SK-MEL-5 (cell line): ENCODE measurements at regions not wholly inside any gene's neighbourhood (a gene's known extent, or its start where the extent isn't known, plus 50 kb on each side); places are given as distances from the start of the nearest gene placed in this dataset.
A peak's percentile ranks its signal among the peaks of the same experiment; 100 is the strongest.

Experiments used
- DNase-seq: peaks from one replicate; pipeline ENCODE4 v3.0.0-alpha.2; 2016; ENCODE audit warnings: low read depth, low spot score
- in situ Hi-C: cut with HindIII; loops from 2 replicates; pipeline ENCODE4 v1.10.0; 2016; ENCODE audit warnings: low sequenced_read_pairs, high pct_unique_total_duplicates, low pct_unique_long_range_greater_than_20kb

DNA sequence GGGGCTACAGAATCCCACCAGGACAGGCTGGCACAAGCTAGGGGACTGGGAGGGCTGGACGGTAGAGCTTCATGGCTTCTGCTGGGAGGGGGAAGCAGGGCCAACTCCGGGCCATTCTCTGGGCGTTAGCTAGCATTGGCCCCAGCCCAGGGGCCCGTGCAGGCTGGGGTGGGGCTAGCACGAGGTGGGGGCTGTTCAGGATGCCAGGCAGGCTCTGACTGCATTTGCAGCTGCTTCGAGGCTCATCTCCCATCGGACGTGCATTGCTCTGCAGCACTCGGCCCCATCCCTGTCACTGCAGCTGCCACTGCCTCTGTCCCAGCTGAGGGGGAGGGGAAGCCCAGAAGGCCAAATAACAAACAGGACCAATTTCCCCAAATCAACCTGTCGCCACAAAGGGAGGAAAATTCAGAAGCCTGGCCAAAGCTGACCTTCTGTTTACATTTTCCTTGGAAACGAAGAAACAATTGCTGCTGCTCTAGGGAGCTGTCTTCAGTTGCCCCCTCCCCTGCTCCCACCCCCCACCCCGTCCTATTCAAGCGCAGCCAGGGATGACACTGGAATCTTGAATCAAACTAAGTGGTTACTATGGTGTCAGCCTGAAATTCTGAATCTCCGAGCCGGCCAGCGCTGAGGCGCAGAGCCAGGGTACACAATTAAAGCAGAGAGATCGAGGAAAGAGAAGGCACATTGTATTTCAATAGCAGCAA is 138.8 kb upstream of the PRR20G start:
- DNase-seq = no peak
- in situ Hi-C loops = no loop called here

DNA sequence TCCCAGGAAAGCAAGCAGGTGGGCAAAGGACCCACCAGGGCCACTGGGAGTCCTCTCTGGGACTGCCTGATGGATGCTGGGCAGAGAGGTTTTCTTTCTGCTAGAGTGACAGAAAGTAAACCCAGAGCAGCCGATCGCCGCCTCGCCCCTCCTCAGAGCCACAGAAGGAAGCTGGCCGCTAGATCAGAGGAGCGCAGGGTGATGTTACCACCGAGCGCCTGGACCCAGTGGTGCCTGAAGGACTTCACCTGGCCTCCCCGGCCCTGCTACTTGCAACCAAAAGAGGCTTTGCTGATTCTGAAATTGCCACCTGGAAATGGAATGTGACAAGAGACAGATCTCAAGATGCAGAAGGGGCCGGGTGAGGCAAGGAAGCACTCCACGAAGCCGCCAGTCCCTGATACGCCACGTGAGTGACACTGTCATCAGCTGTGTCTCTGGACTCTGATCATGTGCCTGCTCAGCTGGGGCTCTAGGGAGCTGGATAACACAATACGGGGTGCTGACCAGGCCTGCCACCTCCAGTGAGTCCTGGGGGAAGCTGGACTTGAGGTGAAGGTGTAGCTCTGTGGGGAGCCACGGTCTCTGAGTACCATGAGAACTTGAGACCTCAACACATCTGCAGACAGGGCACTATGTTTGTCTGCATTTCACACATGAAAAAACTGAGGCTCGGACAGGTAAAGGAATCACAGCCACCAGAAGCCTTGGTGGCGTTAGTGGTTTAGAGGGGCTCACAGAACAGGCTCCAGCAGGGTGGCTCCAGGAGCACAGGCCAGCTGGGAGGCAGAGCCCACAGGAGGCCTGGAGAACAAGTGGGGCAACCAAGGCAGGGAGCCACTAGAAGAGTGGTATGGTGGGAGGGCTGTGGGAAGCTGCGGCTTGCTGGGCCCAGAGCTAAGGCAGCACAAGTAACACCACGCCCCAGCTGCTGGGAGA is 137.9 kb upstream of the PRR20G start:
- DNase-seq = no peak
- in situ Hi-C loops = no loop called here

DNA sequence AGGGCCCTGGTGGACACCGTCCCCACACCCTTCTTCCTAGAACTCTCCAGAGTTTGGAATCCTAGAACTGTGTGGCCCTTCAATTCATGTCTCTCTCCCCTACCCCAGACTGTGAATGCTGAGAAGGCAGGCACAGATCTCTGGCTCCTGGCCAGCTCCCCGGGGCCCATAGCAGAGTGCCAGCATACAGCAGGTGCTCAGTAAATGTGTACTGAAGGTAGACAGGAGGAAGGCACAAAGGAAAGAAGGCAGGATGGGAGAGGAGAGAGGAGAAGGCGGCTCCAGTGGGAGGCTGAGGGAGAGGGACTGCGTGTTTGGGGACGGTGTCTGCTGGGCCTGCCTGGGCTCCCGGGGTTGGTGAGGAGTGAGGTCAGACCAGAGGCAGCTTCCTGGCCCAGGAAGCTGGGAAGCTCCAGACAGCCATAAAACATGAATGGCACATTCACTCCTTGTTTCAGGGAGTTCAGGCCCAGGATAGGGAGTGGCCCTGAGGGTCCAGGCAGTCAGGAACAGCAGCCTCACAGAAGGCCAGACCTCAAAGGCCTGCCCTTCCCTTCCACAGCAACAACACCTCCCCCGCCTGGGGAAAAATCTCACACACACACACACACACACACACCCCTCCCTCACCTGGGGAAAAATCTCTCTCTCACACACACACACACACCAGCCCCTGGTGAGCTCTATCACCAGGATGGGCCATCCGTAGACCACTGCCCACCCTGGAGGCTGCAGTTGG is 137.1 kb upstream of the PRR20G start:
- in situ Hi-C loops = no loop called here
- DNase-seq = peak; percentile 78

DNA sequence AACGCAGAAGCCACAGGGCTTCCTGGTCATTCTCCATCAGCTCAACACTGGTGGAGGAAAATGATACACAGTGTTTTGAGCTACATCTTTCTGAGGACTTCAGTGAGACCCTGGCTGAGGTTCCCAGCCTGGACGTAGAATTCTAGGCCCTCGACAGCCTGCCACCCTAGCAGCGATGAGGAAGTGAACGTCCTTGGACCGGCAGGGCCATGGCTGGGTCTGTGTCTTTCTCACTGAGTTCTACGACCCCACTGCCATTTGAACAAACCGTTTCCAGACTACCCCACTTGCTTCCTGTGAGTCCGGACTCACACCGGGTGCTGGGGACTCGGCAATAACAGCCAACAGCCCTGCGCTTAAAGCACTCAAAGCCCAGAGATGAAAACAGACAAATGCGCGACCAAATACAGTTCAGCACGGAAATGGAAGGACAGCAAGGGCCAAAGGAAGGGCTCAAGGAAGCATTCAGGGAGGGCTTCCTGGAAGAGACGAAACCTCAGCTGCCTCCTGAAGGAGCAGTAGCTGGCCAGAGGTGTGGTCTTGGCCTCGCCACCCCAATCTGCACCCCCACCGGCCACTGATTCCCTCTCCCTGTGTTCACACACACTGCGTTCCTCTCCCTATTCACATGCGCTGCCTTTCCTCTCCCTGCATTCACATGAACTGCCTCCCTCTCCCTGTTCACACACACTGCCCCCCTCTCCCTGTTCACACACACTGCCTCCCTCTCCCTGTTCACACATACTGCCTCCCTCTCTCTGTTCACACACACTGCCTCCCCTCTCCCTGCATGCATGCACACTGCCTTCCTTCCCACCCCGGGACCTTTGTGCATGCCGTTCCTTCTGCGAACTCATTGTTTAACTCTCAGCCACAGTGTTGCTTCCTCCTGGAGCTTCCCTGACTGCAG is 136.3 kb upstream of the PRR20G start:
- no peak for DNase-seq
- in situ Hi-C loops = no loop called here

DNA sequence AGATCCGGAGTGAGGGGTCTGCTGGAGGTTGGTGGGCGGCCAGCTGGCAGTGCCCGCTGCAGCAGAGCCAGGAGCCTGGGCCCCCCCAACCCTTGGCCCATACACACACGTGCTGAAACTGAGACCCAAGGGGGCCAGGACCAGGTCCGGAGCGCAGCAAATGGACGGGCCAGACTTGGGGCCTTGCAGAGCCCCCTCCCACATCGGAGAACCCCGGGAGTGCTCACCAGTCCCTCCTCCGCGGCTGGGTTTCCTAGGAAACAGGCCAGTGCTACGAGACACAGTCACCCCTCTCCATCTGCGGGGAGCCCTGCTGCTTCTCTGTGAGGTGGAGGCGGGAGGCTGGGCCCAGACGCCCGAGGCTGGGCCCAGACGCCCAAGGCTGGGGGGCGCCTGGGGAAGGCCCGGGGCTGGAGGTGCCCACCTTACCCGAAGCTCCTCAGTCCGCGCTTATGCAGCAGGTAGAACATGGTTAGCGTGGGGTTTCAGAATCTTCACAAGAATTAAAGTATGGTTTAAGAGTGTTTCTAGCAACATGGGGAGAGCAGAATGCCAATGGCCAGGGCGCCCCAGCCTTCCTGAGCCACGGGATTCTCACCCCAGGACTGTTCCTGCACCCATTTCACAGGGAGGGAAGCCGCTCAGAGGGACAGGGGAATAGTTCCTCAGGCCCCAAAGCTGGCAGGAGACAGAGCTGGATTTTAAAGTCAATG is 135.0 kb upstream of the PRR20G start:
- in situ Hi-C loops = no loop called here
- no peak for DNase-seq

DNA sequence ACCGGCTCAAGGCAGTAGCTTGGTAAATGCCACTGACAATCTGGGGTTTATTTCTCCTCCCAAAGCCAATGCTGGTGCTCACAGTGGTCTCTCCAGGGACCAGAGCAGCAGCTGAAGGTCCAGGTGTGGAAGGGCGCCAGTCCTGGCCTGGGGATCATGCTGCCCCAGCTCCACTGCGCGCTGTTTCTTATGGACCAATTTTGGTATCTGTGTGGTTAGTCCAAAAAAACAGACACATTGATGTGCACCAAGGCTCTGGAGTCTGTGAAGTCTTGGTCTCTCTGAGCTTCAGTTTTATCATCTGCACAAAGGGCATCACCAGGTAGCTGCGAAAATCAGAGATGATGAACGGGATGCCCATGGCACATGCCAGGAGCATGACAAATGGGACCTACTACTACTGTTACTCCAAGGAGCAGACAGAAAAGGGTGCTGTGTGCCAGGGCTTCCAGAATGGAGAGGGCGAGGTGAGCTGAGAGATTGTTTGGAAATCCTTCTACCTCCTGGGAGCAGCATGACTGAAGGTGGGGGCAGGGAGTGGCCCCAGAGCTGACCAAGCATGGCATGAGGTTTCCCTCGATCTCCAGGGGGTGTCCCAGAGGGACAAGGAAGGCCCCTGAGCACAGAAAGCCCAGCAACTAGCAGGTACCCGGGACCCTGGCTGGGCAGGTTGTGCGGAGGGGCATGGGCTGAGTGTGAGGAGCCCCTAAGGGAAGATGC is 134.3 kb upstream of the PRR20G start:
- in situ Hi-C loops = no loop called here
- DNase-seq = no peak

DNA sequence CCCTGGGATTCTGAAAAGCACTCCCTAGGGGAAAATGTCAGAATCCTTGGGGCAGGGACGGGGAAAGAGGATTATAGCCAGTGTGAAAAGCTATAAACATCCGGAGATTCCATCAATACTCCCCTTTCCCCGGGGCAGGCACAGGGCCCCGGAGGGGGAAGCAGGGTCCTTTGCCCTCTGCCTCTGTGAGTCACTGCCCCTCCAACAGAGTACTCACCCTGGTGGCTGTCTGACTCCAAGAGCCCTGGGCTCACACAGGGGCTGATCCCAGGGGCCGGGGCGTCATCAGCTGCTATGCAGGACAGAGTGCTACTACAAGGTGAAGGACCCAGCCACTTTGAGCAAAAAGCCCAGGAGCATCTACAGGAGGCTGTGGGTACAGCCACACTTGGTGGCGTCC is 133.0 kb upstream of the PRR20G start:
- peak; percentile 31 for DNase-seq
- in situ Hi-C loops = no loop called here

DNA sequence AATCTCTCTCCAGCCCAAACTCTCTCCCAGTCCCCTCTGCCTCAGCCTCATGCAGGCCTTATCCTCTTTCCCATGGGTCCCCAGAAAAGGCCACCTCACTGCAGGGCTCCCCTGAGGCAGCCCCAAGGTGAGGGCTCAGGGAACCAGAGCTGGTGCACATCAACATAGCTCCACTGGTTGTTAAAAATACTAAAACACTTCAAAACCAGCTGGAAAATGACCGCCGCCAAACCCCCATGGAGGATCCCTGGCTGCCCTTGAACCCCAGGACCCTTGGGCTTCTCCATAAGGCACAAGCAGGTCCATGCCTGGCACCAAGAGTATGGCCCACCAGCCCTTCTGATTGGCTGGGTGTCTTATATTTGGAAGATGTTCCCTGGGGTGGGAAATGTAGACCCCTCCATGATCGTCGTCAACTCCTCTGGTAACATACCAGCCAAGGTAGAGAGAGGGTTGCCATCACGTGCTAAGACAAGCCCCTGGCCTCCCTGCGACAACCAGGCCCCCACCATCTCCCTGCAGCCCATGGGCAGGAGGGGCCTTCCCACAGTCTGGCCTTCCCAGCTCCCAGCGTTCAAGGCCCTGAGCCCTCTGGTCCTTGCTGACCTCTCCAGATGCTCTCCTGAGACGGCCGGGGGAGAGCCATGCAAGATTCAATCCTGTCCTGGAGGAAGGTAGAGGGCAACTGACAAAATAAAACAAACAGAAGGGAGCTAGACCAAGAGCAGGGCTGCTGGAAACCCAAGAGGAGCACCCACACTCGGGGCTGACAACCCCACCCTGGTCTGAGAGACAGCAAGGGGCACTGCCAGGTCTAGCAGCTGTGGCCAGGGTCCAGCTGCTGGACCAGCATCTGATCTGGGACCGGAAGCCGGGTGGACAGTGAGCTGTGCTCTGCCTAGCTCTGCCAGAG is 132.1 kb upstream of the PRR20G start:
- in situ Hi-C loops = no loop called here
- no peak for DNase-seq

DNA sequence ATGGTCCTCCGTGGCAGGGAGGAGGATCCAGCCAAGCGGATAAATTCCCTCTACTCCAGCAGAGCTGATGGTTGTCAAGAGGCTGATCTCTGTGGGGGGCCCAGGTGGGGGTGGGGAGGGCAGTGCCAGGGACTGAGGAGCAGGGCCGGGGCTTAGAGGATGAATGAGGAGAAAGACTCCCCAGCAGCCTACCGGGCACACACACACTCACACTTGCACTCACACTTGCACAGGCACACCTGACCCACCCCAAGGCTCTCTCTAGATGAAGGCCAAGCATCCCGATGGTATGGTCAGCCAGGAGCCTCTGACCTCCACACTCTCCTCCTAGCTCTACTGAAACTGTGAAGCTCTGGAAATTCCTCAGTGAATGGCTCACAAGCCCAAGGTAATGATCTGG is 131.3 kb upstream of the PRR20G start:
- in situ Hi-C loops = no loop called here
- no peak for DNase-seq

DNA sequence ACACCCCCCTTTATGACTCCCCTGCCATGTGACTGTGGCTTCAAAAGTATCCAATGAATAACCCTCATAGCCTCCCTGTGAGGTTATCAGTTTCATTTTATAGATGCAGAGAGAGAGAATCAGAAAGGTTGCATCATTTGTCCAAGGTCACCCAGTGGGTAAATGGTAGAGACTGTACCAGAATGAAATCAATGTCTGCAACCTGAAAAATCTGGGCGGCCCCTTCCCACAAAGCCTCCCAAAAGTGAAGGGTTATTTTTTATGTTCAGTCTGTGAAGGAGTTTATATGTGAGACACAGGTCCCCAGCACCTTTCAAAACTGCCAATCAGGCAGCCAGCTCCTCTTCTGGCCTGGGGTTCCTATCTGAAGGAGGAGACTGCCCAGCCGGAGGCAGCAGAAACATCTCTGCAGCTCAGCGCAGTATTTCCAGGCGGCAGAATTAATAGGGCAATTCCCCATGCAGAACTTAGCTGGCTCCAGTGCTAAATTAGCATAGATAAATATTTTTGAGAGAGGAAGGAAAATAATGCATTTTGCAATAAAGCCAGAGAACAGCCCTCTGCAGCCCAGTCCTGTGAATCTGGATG is 130.8 kb upstream of the PRR20G start:
- in situ Hi-C loops = no loop called here
- no peak for DNase-seq

DNA sequence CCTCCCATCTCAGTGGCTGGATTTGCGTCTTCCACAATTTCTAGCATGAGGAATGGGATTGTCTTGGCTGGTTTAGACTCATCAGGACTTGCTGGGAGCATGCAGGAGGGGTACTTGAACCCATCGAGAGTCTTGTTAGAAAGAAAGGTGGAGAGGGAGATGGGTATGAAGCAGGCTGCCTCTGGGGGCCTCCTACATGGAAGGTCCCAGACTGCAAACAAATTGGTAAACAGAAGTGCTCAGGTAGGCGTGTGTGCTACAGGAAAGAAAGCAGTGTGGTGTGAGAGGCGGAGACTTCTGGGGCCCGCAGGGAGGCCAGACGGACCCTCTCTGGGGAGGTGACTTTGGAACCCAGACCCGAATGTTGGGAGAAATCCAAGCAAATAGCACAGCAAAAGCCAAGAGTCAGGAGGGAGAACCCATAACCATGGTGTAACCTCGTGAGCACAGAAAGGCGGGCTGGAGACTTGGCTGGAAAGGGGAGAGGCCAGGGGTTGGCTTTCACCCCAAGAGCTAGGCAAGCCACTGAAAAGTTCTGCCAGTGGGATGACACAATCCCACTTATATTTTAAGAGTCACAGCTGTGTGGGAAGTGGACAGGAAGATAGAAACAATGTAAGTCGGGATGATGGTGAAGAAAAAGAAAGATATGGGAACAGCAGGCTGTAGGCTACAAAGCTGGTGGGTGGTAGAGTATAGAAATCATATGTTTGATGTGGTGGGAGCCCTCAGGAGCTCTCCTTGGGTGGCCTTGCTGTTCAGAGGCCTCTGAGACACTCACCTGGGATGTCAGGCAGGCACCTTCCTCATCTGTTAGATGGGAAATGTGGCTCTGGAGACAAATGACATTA is 130.1 kb upstream of the PRR20G start:
- no peak for DNase-seq
- in situ Hi-C loops = no loop called here

DNA sequence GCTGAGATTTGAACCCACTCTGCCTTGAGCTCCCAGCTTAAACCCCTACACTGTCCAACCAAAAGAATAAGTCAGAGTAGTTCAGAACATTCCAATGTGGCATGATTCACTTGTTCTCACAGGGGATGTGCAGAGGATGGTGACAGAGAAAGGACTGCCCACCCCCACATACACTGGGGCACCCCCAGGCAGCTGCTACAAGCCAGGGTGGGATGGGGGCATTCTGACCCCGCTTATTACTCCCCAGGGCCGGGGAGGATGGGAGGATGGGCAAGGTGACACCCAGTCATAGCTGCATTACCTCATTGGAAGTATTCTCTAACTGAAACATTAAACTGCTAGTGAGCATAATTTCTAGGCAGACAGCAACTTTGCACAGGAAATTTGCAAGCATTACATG is 126.0 kb upstream of the PRR20G start:
- DNase-seq = no peak
- in situ Hi-C loops = no loop called here

DNA sequence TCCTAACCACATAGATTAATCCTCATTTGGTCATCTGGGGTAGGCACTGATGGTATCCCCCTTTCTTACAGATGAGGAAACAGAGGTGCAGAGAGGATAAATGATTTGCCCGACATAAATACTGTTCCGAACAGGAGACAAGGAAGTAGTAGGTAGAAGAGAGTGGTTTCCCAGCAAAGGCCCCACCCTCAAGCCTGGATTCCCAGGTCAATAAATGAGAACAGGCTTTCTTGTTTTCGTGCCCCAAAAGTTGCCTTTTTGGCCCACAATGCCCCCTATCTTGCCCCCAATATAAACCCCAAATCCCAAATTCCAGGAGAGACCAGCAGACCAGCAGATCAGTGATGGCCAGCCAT is 125.5 kb upstream of the PRR20G start:
- no peak for DNase-seq
- in situ Hi-C loops = no loop called here

DNA sequence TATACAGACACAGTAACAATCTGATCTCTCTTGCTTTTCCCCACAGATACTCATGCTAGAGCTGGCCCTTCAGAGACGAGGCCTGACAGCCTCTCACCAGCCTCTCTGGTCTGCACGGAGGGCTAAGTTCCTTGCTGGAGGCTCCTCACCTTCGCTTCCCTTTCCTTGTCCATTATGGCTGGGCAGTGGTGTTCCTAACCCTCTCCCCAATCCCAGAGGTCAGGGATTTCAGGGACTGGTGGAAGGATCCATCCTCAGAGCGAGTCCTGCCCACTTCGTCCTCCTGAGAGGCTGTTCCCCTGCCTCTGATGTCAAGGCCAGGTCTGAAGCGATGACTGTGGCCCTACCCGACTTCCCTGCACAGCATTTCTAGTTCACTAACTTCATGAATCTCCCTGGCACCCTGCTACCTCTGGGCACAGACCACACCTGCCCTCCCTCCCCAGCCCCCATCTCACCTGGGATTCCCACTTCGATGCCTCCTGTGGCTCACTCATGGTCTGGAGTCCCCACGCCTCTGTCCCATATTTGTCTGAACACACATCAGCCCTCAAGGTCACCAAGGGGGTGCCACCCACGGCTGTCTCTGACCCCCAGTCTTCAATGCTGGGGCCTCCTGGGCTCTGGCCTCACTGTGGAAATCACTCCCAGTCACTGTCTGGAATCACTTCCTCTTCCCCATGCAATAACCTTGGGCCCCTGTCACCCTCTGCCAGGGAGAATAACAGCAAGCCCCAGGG is 124.9 kb upstream of the PRR20G start:
- no peak for DNase-seq
- in situ Hi-C loops = no loop called here
